ENCODE measurements at regions not wholly inside any gene's neighbourhood (a gene's known extent, or its start where the extent isn't known, plus 50 kb on each side); places are given as distances from the start of the nearest gene placed in this dataset.

DNA sequence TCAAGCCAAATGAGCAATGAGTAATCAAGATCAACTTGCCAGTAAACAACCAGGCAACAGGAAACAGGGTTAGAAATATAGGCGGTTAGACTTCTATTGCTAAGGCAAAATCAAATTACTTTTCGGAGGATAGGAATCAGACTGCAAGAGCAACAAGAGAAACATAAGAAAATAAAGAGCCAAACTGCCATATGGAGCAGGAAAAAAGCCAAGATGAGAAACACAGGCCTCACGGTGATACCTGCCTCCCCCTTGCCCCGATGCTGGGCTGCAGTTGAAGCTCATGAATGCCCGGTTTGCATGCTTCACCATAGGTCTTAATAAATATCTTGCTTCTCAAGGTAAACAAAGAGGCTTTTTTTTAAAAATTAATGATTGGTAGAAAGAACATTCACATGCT lies 158.4 kb upstream of the MAGEC2 start:
- ATAC-seq, result no peak
- Histone ChIP-seq H3K27me3 (no peaks in the 10 kb centered on the region), H3K4me3 (no peak overlapping the region), H3K27ac (no peak overlapping the region), H3K36me3 (no peaks in the 10 kb centered on the region), H3K4me1 (no peaks in the 10 kb centered on the region), H3K9me3 (no peaks in the 10 kb centered on the region)
- 64% methylated on average over 5 of the region's 5 CpGs for WGBS (ENCODE audit: insufficient coverage, low coverage, low lambda C conversion rate, missing lambda C conversion rate)
- intact Hi-C loops (cut with DNase I), result no loop called here
- no peak for TF ChIP-seq POLR2A (IDR thresholded peaks at IDR 0.05)
- TF ChIP-seq, protein P1, sequence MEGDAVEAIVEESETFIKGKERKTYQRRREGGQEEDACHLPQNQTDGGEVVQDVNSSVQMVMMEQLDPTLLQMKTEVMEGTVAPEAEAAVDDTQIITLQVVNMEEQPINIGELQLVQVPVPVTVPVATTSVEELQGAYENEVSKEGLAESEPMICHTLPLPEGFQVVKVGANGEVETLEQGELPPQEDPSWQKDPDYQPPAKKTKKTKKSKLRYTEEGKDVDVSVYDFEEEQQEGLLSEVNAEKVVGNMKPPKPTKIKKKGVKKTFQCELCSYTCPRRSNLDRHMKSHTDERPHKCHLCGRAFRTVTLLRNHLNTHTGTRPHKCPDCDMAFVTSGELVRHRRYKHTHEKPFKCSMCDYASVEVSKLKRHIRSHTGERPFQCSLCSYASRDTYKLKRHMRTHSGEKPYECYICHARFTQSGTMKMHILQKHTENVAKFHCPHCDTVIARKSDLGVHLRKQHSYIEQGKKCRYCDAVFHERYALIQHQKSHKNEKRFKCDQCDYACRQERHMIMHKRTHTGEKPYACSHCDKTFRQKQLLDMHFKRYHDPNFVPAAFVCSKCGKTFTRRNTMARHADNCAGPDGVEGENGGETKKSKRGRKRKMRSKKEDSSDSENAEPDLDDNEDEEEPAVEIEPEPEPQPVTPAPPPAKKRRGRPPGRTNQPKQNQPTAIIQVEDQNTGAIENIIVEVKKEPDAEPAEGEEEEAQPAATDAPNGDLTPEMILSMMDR (IDR thresholded peaks at IDR 0.05), result no peak
- DNase-seq, result no peak

DNA sequence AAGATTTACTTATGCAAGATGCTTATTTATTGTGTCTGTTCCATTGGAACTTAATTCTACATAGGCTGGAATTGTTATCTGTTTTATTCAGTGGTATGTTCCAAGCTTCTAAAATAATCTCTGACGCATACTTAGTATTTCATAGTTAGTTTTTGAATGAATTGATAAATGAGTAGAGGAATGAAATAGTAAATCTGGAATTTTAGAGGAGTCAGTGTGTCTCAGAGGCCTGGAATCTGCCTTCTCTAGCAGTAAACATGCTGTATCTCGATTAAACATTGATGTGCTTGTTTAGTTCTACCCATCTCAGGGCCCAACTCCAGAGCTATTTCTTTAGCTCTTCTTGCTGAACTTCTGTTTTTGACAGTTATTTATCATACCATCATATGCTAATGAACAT lies 154.2 kb upstream of the MAGEC2 start:
- no peaks in the 10 kb centered on the region for H3K9me3 ChIP-seq
- intact Hi-C loops (cut with DNase I), result no loop called here

DNA sequence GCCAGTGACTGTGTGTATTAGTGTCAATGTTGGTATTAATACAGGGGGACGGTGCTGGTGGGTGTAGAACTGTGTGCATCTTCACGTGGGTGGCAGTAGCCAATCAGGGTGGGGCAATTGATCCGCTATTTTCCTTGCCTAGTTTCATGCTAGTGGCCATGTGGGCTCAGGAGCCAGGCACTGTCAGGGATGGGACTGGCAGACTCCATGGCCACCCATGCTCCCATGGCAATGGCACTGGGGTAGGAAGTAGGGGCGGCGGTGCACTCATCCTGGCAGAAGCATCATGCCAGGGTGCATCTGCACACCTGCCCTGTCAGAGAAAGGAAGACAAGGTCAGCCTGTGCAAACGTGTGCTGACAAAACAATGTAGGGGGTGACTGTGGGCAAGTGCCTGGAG lies 122.1 kb upstream of the MAGEC2 start:
- DNase-seq, result no peak
- Histone ChIP-seq H3K27ac (no peak overlapping the region), H3K36me3 (no peaks in the 10 kb centered on the region), H3K27me3 (no peaks in the 10 kb centered on the region), H3K4me1 (no peaks in the 10 kb centered on the region), H3K4me3 (no peak overlapping the region), H3K9me3 (no peaks in the 10 kb centered on the region)
- no peak for TF ChIP-seq POLR2A (IDR thresholded peaks at IDR 0.05)
- TF ChIP-seq, protein P1 (IDR thresholded peaks at IDR 0.05), result no peak
- WGBS (ENCODE audit: insufficient coverage, low coverage, low lambda C conversion rate, missing lambda C conversion rate), result 25% methylated on average over 3 of the region's 6 CpGs
- ATAC-seq, result no peak
- intact Hi-C loops (cut with DNase I), result no loop called here

More for the DNA sequence above, 154.2 kb upstream of the MAGEC2 start:
- no peaks in the 10 kb centered on the region for H3K36me3 ChIP-seq
- H3K4me3 ChIP-seq, result no peak overlapping the region
- H3K27me3 ChIP-seq, result no peaks in the 10 kb centered on the region
- ATAC-seq (no peak), DNase-seq (no peak)
- TF ChIP-seq POLR2A (IDR thresholded peaks at IDR 0.05), result no peak
- TF ChIP-seq, protein P1 (IDR thresholded peaks at IDR 0.05), result no peak
- H3K27ac ChIP-seq, result no peak overlapping the region
- H3K4me1 ChIP-seq, result no peaks in the 10 kb centered on the region
- WGBS (ENCODE audit: insufficient coverage, low coverage, low lambda C conversion rate, missing lambda C conversion rate), result 34% methylated on average over 2 of the region's 2 CpGs

DNA sequence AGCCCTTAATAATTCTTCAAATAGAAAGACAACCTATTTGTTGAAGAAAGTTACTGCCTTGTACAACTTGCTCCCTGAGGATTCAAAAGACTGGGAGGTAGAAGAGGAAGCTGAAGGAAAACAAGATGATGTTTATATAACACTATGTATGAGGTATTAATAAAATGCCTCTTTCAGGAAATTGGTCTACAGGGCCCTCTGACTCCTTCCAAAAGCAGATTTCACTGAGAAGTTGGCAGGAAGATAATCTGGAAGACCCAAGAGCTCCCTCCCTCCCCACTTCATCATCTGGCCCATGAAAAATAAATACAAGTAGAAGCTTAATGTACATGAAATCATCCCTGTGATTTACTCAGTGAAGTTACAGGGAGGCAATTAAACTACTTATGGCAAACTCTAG lies 107.5 kb upstream of the MAGEC2 start:
- ATAC-seq (no peak), DNase-seq (no peak)
- no peaks in the 10 kb centered on the region for H3K9me3 ChIP-seq
- TF ChIP-seq POLR2A (IDR thresholded peaks at IDR 0.05), result no peak
- TF ChIP-seq, protein P1 (IDR thresholded peaks at IDR 0.05), result no peak
- H3K4me3 ChIP-seq, result no peak overlapping the region
- H3K27me3 ChIP-seq, result no peaks in the 10 kb centered on the region
- H3K36me3 ChIP-seq, result no peaks in the 10 kb centered on the region
- intact Hi-C loops (cut with DNase I), result no loop called here
- H3K4me1 ChIP-seq, result no peaks in the 10 kb centered on the region
- H3K27ac ChIP-seq, result no peak overlapping the region

DNA sequence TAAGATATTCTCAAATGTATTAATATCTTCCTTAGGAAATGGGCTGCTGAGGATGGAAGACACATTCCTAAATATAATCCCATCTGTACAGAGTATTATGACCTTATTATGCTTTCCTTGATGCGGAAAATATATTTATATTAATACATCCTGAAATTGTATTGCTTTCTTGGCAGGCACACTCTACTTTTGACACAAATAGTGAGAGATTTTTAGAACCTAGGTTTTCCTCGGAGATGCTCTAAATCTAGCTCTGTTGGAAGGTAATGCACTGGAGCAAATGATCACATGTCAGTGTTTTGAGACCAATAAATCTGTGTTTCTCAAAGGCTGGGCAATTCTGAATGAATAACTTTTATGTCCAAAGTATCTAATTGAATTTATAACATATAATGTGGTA lies 94.3 kb upstream of the MAGEC2 start:
- Histone ChIP-seq H3K4me3 (no peak overlapping the region), H3K27me3 (no peaks in the 10 kb centered on the region), H3K27ac (no peak overlapping the region), H3K36me3 (no peaks in the 10 kb centered on the region), H3K4me1 (no peaks in the 10 kb centered on the region), H3K9me3 (no peaks in the 10 kb centered on the region)
- DNase-seq, result no peak
- intact Hi-C loops (cut with DNase I), result no loop called here
- WGBS (ENCODE audit: insufficient coverage, low coverage, low lambda C conversion rate, missing lambda C conversion rate), result 32% methylated on average over 2 of the region's 2 CpGs
- TF ChIP-seq POLR2A (IDR thresholded peaks at IDR 0.05), result no peak
- TF ChIP-seq, protein P1 (IDR thresholded peaks at IDR 0.05), result no peak
- ATAC-seq, result no peak

All from right lobe of liver (tissue), 6 donors.